Brain microvascular endothelial cell (primary cell): ENCODE measurements at regions not wholly inside any gene's neighbourhood (a gene's known extent, or its start where the extent isn't known, plus 50 kb on each side); places are given as distances from the start of the nearest gene placed in this dataset.

Experiments used
- DNase-seq: peaks from one replicate; pipeline ENCODE4 v3.0.0-alpha.2; 2020
- H3K27ac ChIP-seq: fragments of 250-450 bp; sonication (Bioruptor Pico); 2 replicates; pipeline ENCODE4 v1.5.1; 2020; ENCODE audit warnings: mild to moderate bottlenecking, moderate library complexity
- H3K27me3 ChIP-seq: fragments of 250-450 bp; sonication (Bioruptor Pico); replicated peaks from 2 replicates; pipeline ENCODE4 v1.5.1; 2020; ENCODE audit warnings: mild to moderate bottlenecking
- H3K36me3 ChIP-seq: fragments of 250-450 bp; sonication (Bioruptor Pico); replicated peaks from 2 replicates; pipeline ENCODE4 v1.5.1; 2020; ENCODE audit warnings: mild to moderate bottlenecking
- H3K4me3 ChIP-seq: 2 replicates; pipeline ENCODE4 v1.5.1; 2011; ENCODE audit warnings: low read depth, mild to moderate bottlenecking, control low read depth, low read length, moderate library complexity
- in situ Hi-C: cut with HindIII; loops from 2 replicates; pipeline ENCODE4 v1.10.0; 2017; ENCODE audit warnings: low sequenced_read_pairs, low pct_ligation_motif_present
- TF ChIP-seq, protein P1 (sequence below): IDR thresholded peaks from 2 replicates; pipeline ENCODE4 v1.5.1; 2011; ENCODE audit warnings: low read depth, mild to moderate bottlenecking, moderate library complexity, low read length, control low read depth, inconsistent platforms; ENCODE audit errors: missing control alignments

DNA sequence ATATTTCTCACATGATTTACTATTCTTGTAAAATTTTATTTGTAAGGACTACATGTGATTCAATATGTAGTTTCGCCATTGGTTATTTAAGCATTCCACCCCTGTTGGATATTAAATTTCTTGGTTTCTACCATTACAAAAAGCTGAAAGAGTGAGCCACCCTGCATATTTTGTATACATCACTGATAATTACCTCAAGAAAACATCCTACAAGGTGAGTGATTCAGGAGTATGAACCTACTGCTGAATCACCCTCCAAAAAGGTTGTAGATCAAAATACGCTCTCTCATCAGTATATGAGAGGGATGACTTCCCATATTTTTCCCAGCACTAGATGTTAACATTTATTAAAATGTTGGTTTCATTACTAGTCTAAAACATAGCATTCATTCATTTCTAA, 454.3 kb upstream of the WWC1 start:
- H3K4me3 ChIP-seq: no peak overlapping the region
- no peaks in the 10 kb centered on the region for H3K36me3 ChIP-seq
- H3K27ac ChIP-seq: no peak overlapping the region
- no peak for DNase-seq
- H3K27me3 ChIP-seq: no peaks in the 10 kb centered on the region
- in situ Hi-C loops: no loop called here
- TF ChIP-seq, protein P1, sequence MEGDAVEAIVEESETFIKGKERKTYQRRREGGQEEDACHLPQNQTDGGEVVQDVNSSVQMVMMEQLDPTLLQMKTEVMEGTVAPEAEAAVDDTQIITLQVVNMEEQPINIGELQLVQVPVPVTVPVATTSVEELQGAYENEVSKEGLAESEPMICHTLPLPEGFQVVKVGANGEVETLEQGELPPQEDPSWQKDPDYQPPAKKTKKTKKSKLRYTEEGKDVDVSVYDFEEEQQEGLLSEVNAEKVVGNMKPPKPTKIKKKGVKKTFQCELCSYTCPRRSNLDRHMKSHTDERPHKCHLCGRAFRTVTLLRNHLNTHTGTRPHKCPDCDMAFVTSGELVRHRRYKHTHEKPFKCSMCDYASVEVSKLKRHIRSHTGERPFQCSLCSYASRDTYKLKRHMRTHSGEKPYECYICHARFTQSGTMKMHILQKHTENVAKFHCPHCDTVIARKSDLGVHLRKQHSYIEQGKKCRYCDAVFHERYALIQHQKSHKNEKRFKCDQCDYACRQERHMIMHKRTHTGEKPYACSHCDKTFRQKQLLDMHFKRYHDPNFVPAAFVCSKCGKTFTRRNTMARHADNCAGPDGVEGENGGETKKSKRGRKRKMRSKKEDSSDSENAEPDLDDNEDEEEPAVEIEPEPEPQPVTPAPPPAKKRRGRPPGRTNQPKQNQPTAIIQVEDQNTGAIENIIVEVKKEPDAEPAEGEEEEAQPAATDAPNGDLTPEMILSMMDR: no peak

DNA sequence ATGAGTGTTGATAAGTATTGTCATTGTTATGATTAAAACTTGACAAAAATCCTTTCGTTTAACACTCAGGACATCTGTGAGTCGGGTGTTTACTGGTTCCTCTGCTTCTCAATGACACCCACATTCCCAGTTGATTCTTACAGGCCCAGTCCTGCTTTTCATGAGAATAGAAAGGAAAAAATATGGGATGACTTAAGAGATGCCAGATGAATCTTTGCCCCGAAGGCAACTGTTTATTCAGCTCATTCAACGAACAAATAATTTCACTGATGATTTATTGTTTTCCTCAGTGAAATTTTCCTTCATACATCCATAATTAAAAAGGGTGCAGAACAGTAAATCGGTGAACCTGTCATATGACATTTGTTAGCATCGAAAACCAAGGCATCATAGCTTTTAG, 452.4 kb upstream of the WWC1 start:
- TF ChIP-seq, protein P1: no peak
- no peak overlapping the region for H3K4me3 ChIP-seq
- no peak overlapping the region for H3K27ac ChIP-seq
- H3K27me3 ChIP-seq: no peaks in the 10 kb centered on the region
- in situ Hi-C loops: no loop called here
- H3K36me3 ChIP-seq: no peaks in the 10 kb centered on the region
- DNase-seq: no peak

DNA sequence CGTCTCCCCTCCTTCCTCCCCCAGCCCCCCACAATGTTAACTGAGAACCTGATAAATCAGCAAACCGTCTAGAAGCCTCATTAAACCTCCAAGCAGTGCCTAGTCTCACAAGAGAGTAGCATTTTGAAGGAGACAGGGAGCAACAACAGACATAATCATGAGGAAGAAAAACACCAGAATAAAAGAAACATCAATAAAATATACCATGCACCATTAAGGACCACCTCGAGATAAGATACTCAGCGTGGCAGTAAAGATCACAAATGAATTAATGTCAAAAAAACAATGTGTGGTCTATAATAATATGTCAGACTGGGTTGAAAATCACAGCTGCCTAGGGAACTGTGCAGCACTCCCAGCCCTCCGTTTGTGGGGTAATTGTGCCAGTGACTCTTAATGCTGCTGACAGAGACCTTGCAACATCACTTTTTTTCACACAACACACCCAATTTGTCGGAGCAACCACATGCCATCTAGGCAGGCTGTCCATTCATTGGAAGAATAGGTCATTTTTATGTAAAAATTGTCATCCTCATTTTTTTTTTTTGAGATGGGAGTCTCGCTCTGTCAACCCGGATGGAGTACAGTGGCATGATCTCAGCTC, 450.8 kb upstream of the WWC1 start:
- no peaks in the 10 kb centered on the region for H3K36me3 ChIP-seq
- no peak for DNase-seq
- TF ChIP-seq, protein P1: no peak
- in situ Hi-C loops: no loop called here
- H3K27me3 ChIP-seq: no peaks in the 10 kb centered on the region
- H3K4me3 ChIP-seq: no peak overlapping the region
- H3K27ac ChIP-seq: no peak overlapping the region

DNA sequence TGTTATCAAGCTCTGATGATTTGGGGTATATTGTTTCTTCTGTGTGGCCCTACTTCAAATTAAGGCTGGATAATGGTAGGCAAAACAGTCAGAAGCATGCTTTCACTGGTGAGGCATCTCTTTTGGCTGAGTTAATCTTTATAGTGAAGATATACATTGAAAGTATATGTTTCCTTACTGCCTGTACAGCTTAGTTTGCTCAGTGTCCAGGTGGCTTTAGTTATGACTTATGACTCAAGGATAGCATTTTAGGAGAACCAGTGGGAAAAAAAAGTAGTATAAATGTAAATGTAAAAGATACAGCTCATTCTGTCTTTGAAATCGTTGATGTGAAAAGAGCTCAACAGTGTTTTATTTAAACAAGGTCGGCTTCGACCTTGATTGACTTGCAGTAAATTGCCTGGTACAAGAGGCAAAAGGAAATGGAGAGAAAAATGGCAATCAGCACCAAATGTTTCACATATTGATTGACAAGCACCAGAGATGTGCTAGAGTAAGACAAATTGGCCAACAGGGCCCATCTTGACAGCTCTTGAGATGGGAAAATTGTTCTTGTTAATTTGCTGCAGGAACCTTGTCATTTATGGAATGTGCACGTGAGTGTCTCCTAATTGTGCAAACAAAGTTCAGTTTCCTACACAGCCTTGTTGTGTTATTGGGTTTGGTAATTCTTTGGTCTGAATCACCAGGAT, 447.4 kb upstream of the WWC1 start:
- in situ Hi-C loops: no loop called here

DNA sequence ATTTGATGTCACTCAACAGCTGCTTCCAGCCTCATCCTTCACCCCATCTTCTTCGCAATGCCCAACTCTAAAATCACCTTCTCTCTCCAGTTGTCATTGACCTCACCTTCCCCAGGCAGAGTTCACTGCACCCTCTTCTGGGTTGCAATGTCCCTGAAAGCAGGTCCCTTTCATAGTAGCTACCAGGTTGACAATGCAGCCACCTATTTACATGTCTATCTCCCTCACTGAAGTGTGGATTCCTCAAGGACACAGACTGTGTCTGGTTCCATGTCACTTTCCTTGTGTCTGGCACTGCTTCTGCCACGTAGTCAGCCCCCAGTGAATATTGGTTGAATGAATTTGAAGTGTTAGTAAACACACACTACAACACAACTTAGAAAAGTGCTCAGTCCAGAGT, 445.5 kb upstream of the WWC1 start:
- Histone ChIP-seq H3K36me3 (no peaks in the 10 kb centered on the region), H3K27me3 (no peaks in the 10 kb centered on the region), H3K27ac (no peak overlapping the region), H3K4me3 (no peak overlapping the region)
- TF ChIP-seq, protein P1: no peak
- DNase-seq: no peak
- in situ Hi-C loops: no loop called here

More for the DNA sequence above, 447.4 kb upstream of the WWC1 start:
- TF ChIP-seq, protein P1: no peak
- H3K27ac ChIP-seq: no peak overlapping the region
- no peak overlapping the region for H3K4me3 ChIP-seq
- DNase-seq: no peak
- H3K27me3 ChIP-seq: no peaks in the 10 kb centered on the region
- H3K36me3 ChIP-seq: no peaks in the 10 kb centered on the region

DNA sequence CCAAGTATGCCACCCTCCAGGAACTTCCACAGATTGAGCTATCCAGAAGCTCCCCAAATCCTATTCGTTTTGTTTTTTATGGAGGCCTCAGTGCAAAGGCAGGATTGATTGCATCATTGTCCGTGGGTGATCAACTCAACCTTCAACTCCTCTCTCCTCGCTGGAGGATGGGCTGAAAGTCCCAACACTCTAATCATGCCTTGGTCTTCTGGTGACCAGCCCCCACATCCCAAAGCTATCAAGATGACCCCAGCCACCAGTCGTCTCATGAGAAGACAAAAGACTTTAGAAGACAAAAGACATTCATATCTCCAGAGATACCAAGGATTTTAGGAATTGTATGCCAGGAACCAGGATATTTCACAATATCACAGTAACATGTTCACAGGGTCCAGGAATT, 441.6 kb upstream of the WWC1 start:
- Histone ChIP-seq H3K36me3 (no peaks in the 10 kb centered on the region), H3K27ac (no peak overlapping the region), H3K27me3 (no peaks in the 10 kb centered on the region), H3K4me3 (no peak overlapping the region)
- no peak for DNase-seq
- in situ Hi-C loops: no loop called here
- TF ChIP-seq, protein P1: no peak
